AG04449 (cell line): ENCODE measurements at regions not wholly inside any gene's neighbourhood (a gene's known extent, or its start where the extent isn't known, plus 50 kb on each side); places are given as distances from the start of the nearest gene placed in this dataset.

Experiments
- CTCF ChIA-PET: fragments of 350-600 bp; formaldehyde crosslinking; extraction: SDS; loops from one replicate; lab custom pipeline; 2021; ENCODE audit warnings: antibody characterized with exemption; lab: Yijun Ruan, JAX
- POLR2A ChIA-PET: fragments of 400-600, 350-600 bp; formaldehyde crosslinking; extraction: SDS; loops from one replicate; lab custom pipeline; 2020; ENCODE audit warnings: antibody characterized with exemption, inconsistent platforms; lab: Yijun Ruan, JAX
- DNase-seq: peaks from one replicate; pipeline ENCODE4 v3.0.0-alpha.2; 2010; ENCODE audit warnings: low read depth, low spot score
- H3K4me3 ChIP-seq: 2 replicates; pipeline ENCODE4 v1.5.1; 2011; ENCODE audit warnings: low read depth, mild to moderate bottlenecking, control low read depth, low read length
- TF ChIP-seq, protein P1 (sequence below): IDR thresholded peaks from one replicate; pipeline ENCODE4 v1.5.1; 2011; ENCODE audit warnings: mild to moderate bottlenecking, moderate library complexity, low read length, control low read depth, inconsistent platforms; ENCODE audit not compliant: insufficient read depth; ENCODE audit errors: missing control alignments

DNA sequence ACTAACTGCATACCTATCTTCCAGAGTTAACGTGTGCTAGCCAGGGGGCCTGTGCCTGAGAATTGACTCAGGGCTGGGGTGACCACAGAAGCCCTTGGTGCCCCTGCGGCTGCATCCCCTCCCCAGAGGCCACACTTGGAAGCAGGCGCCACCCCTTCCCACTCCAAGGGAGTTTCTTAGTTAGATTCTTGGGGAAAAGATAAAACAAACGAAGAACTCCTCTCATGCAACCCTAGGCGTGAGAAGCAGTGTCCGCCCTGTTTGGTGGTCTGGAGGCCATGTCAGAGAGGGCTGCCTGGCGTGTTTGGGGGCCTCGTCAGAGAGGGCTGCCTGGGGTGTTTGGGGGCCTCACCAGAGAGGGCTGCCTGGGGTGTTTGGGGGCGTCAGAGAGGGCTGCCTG is 50.3 kb upstream of the HGFAC start:
- POLR2A ChIA-PET: interaction anchor here (0.6 kb wide), 1 partner anchor 10 kb away, joined by 3 read pairs; no protein-coding TSS in a partner anchor
- CTCF ChIA-PET: interaction anchor here (1.3 to 1.6 kb wide), 2 partner anchors 15 to 20 kb away, joined by 3 to 4 read pairs; no protein-coding TSS in a partner anchor
- no peak for DNase-seq
- TF ChIP-seq, protein P1, sequence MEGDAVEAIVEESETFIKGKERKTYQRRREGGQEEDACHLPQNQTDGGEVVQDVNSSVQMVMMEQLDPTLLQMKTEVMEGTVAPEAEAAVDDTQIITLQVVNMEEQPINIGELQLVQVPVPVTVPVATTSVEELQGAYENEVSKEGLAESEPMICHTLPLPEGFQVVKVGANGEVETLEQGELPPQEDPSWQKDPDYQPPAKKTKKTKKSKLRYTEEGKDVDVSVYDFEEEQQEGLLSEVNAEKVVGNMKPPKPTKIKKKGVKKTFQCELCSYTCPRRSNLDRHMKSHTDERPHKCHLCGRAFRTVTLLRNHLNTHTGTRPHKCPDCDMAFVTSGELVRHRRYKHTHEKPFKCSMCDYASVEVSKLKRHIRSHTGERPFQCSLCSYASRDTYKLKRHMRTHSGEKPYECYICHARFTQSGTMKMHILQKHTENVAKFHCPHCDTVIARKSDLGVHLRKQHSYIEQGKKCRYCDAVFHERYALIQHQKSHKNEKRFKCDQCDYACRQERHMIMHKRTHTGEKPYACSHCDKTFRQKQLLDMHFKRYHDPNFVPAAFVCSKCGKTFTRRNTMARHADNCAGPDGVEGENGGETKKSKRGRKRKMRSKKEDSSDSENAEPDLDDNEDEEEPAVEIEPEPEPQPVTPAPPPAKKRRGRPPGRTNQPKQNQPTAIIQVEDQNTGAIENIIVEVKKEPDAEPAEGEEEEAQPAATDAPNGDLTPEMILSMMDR: no peak
- no peak overlapping the region for H3K4me3 ChIP-seq
